Suprapubic skin (tissue), 4 donors: ENCODE measurements at regions not wholly inside any gene's neighbourhood (a gene's known extent, or its start where the extent isn't known, plus 50 kb on each side); places are given as distances from the start of the nearest gene placed in this dataset.
"Not testable (repeated sequence)": the region's sequence is repeated elsewhere in the genome, so short reads cannot be mapped to it uniquely, and the experiment has no call there.

Source experiments
- DNase-seq, 2 donors: peaks; one replicate each; pipeline ENCODE4 v3.0.0-alpha.2; 2019; ENCODE audit warnings: low spot score in 2 of 2
- H3K27ac ChIP-seq: fragments of 200-600 bp; sonication (generic); one replicate; pipeline ENCODE4 v1.5.1; 2019
- H3K27me3 ChIP-seq: fragments of 200-600 bp; sonication (generic); one replicate; pipeline ENCODE4 v1.5.1; 2019
- H3K36me3 ChIP-seq: fragments of 200-600 bp; sonication (generic); one replicate; pipeline ENCODE4 v1.5.1; 2019
- H3K4me1 ChIP-seq: fragments of 200-600 bp; sonication (generic); one replicate; pipeline ENCODE4 v1.5.1; 2019
- H3K4me3 ChIP-seq: fragments of 200-600 bp; sonication (generic); one replicate; pipeline ENCODE4 v1.5.1; 2019; ENCODE audit warnings: mild to moderate bottlenecking
- H3K9me3 ChIP-seq: fragments of 200-600 bp; sonication (generic); one replicate; pipeline ENCODE4 v1.5.1; 2019
- CTCF ChIP-seq, 2 donors: fragments of 200-600 bp in 1 of 2; fragments of 450-650 bp in 1 of 2; sonication (generic) in 1 of 2; IDR thresholded peaks; one replicate each; pipeline ENCODE4 v1.5.1; 2016 to 2019; ENCODE audit warnings: antibody characterized with exemption in 2 of 2, mild to moderate bottlenecking in 1 of 2, moderate library complexity in 1 of 2
- EP300 ChIP-seq: sonication (generic); formaldehyde crosslinking; IDR thresholded peaks from one replicate; pipeline ENCODE4 v1.6.1; 2017; ENCODE audit warnings: antibody characterized with exemption
- POLR2A ChIP-seq, 2 donors: fragments of 450-650 bp; IDR thresholded peaks; one replicate each; pipeline ENCODE4 v1.6.1; 2017; ENCODE audit warnings: antibody characterized with exemption in 2 of 2, mild to moderate bottlenecking in 2 of 2, moderate library complexity in 2 of 2
- POLR2AphosphoS5 ChIP-seq, 3 donors: sonication (generic); formaldehyde crosslinking; IDR thresholded peaks; one replicate each; pipeline ENCODE4 v1.6.1; 2017; ENCODE audit warnings: antibody characterized with exemption in 3 of 3
- WGBS: methylation state at CpG from one replicate; pipeline ENCODE4 v1.1.5; 2018; 5-methylcytosine and 5-hydroxymethylcytosine counted together

DNA sequence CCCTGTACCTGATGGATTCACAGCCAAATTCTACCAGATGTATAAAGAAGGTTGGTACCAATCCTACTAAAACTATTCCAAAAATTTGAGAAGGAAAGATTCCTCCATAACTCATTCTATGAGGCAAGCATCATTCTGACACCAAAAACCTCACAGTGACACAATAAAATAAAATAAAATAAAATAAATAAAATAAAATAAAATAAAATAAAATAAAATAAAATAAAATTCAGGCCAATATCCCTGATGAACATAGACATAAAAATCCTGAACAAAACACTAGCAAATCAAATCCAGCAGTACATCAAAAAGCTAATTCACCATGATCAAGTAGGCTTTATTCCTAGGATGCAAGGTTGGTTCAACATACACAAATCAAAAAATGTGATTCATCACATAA, 108.1 kb downstream of the PROX1 start:
- not testable (repeated sequence) for H3K27me3 ChIP-seq, H3K4me1 ChIP-seq, H3K9me3 ChIP-seq, H3K4me3 ChIP-seq, DNase-seq, H3K36me3 ChIP-seq, H3K27ac ChIP-seq

GRCh38 chr1:214101246-214101645, 113.5 kb downstream of the PROX1 start:
- H3K27me3 ChIP-seq: no peaks in the 10 kb centered on the region
- WGBS: 58% methylated on average over 2 of the region's 2 CpGs
- TF ChIP-seq POLR2A (IDR thresholded peaks at IDR 0.05) (no peak), EP300 (no peak), CTCF (IDR thresholded peaks at IDR 0.05) (no peak), POLR2AphosphoS5 (IDR thresholded peaks at IDR 0.05) (no peak)
- no peaks in the 10 kb centered on the region for H3K9me3 ChIP-seq
- H3K4me1 ChIP-seq: no peaks in the 10 kb centered on the region
- no peak overlapping the region for H3K4me3 ChIP-seq
- no peak overlapping the region for H3K27ac ChIP-seq
- no peak for DNase-seq
- H3K36me3 ChIP-seq: no peaks in the 10 kb centered on the region

- WGBS: 82% methylated on average over 3 of the region's 3 CpGs
- Histone ChIP-seq H3K36me3 (no peaks in the 10 kb centered on the region), H3K27ac (no peak overlapping the region), H3K4me1 (no peaks in the 10 kb centered on the region), H3K9me3 (no peaks in the 10 kb centered on the region), H3K27me3 (no peaks in the 10 kb centered on the region), H3K4me3 (no peak overlapping the region)
- no peak for TF ChIP-seq POLR2A (IDR thresholded peaks at IDR 0.05)
- no peak for TF ChIP-seq POLR2AphosphoS5 (IDR thresholded peaks at IDR 0.05)
- TF ChIP-seq EP300: no peak
- TF ChIP-seq CTCF (IDR thresholded peaks at IDR 0.05): no peak
- no peak for DNase-seq
Observed at GRCh38 chr1:214101828-214102227, 114.1 kb downstream of the PROX1 start.

DNA sequence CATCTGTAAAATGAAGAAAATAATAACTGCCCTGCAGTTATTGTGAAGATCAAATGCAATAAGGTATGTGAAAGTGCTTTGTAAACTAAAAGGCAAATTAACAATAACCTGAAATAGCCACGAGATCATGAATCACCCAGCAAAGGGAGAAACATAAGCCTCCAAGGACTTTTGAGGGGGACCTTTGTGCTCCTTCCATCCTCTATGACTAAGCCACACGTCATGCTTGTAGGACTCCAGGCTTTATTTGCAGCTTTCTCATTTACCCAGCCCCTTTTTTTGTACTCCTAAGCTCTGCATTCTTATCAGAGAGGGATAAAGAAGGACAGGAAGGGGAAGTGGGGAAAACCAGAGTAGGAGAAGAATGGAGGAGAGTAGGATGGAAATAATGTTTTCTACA, 115.1 kb downstream of the PROX1 start:
- Histone ChIP-seq H3K4me1 (no peaks in the 10 kb centered on the region), H3K4me3 (no peak overlapping the region), H3K36me3 (no peaks in the 10 kb centered on the region), H3K27ac (no peak overlapping the region), H3K9me3 (no peaks in the 10 kb centered on the region), H3K27me3 (no peaks in the 10 kb centered on the region)
- 62% methylated on average over 2 of the region's 2 CpGs for WGBS
- DNase-seq: no peak
- TF ChIP-seq POLR2A (IDR thresholded peaks at IDR 0.05) (no peak), POLR2AphosphoS5 (IDR thresholded peaks at IDR 0.05) (no peak), EP300 (no peak), CTCF (IDR thresholded peaks at IDR 0.05) (no peak)

- Histone ChIP-seq H3K9me3 (no peaks in the 10 kb centered on the region), H3K36me3 (no peaks in the 10 kb centered on the region), H3K4me1 (no peaks in the 10 kb centered on the region), H3K27ac (no peak overlapping the region), H3K4me3 (no peak overlapping the region), H3K27me3 (no peaks in the 10 kb centered on the region)
- 96% methylated on average over 2 of the region's 2 CpGs for WGBS
- TF ChIP-seq POLR2AphosphoS5 (IDR thresholded peaks at IDR 0.05) (no peak), CTCF (IDR thresholded peaks at IDR 0.05) (no peak), POLR2A (IDR thresholded peaks at IDR 0.05) (no peak), EP300 (no peak)
- no peak for DNase-seq
Observed at GRCh38 chr1:214103778-214104177, 116.0 kb downstream of the PROX1 start.

DNA sequence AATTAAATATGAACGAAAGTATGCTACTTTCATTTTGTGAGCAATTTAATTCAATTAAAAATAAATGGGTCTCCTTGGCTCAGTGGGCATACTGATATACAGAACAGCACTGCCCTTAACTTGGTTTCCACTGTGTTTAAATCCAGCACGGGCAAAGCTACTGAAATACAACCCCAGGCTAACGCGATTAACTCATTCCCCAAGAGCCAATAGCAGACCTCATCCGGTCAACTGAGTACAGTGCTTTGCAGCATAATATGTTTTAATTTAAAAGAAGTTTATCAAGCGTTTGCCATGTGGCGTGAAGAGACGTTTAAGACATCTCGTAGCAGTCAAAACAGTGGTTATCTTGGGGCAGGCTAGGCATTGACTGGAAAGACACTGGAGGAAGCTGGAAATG, 118.6 kb downstream of the PROX1 start:
- TF ChIP-seq CTCF (IDR thresholded peaks at IDR 0.05): no peak
- no peak for TF ChIP-seq POLR2AphosphoS5 (IDR thresholded peaks at IDR 0.05)
- TF ChIP-seq POLR2A (IDR thresholded peaks at IDR 0.05): no peak
- no peak for TF ChIP-seq EP300
- Histone ChIP-seq H3K9me3 (no peaks in the 10 kb centered on the region), H3K4me3 (no peak overlapping the region), H3K27me3 (no peaks in the 10 kb centered on the region), H3K4me1 (no peaks in the 10 kb centered on the region), H3K27ac (no peak overlapping the region), H3K36me3 (no peaks in the 10 kb centered on the region)
- DNase-seq: no peak
- 67% methylated on average over 9 of the region's 9 CpGs for WGBS
